ENCODE measurements at regions not wholly inside any gene's neighbourhood (a gene's known extent, or its start where the extent isn't known, plus 50 kb on each side); places are given as distances from the start of the nearest gene placed in this dataset.
"Not testable (repeated sequence)": the region's sequence is repeated elsewhere in the genome, so short reads cannot be mapped to it uniquely, and the experiment has no call there.

DNA sequence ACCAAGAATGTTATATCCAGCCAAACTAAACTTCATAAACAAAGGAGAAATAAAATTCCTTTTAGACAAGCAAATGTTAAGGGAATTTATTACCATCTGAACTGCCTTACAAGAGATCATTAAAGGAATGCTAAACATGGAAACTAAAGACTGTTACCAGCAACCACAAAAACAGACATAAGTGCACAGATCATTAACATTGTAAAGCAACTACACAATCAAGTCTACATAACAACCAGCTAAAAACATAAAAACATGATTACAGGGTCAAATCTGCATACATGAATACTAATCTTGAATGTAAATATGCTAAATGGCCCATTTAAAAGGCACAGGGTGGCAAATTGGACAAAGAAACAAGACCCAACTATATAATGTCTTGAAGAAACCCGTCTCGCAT lies 211.0 kb upstream of the PBX1 start:
- no peak for DNase-seq

DNA sequence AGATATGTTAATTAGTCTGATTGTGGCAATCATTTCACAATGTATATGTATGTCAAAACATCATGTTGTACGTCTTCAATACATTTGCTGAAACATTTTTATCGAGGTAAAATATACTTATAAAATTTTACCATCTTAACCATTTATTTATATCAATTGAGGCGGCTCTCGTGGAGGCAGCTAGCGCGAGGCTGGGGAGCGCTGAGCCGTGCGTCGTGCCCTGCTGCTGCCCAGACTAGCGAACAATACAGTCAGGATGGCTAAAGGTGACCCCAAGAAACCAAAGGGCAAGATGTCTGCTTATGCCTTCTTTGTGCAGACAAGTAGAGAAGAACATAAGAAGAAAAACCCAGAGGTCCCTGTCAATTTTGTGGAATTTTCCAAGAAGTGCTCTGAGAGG lies 202.5 kb upstream of the PBX1 start:
- no peak for DNase-seq

DNA sequence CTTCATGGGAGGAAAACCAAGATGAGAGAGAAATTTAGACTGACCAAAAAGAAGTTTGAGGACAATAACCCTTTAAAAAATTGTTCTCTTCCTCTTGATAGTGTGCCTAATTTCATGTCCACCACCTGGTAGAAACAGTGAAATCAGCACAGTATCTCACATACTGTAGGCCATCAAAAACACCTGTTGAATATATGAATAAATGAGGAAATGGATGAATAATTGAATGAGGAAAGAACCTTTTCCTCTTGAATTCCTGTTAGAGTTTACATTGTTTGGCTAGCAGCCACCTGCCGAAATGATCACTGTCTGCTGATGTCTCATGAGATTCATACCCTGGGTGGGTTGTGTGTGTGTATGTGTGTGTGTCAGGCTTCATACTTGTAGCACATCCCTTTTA lies 198.7 kb upstream of the PBX1 start:
- DNase-seq: no peak

DNA sequence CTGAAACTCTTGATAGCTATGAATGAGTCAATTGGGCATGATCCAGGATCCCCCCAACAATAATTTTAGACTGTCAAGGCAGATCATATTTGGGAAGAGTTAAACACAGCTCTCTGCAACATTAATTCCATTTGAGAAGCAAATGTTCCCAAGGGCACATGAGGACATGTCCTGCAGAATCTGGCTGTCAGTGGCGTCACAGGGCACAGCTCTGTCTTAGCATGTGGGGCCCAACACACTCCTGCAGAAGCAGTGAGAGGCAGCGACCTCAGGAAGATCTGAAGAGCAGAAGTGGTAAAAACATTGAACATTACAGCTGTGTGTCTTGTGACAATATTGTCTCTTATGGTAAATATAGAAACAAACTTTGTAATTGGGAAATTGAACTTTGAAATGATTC lies 197.1 kb upstream of the PBX1 start:
- DNase-seq: no peak

DNA sequence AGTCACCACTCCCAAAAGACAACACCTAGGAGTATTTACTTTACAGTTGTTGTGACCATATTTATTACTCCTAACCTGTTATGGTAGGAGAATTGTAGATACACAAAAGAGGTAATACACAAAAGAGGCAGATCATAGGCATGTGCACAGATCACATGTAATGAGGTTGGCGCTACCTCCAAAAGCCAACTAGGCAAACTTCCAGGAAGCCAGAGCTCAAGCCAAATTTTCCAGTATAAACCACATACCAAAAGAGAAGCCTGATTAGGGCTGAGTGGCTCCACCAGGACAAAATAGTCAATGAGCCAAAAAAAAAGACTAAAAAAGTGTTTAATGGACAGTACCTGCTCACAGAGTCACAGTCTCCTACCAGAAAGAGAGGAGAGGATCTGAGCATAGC lies 195.0 kb upstream of the PBX1 start:
- DNase-seq: no peak

DNA sequence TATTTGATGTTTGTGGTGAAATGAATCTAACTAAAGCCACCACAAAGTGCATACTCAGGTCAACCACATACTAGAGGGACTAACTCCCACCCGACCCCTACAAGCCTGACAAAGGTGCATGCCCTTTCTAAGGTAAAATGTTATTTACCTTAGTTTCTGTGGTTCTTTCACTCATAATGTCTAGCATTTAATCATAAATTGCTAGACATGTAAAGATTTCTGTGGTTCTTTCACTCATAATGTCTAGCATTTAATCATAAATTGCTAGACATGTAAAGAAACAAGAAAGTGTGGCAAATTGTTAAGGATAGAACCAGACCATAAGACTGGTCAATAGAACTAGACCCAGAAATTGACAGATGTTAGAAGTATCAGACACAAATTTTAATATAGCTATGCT lies 193.0 kb upstream of the PBX1 start:
- no peak for DNase-seq

DNA sequence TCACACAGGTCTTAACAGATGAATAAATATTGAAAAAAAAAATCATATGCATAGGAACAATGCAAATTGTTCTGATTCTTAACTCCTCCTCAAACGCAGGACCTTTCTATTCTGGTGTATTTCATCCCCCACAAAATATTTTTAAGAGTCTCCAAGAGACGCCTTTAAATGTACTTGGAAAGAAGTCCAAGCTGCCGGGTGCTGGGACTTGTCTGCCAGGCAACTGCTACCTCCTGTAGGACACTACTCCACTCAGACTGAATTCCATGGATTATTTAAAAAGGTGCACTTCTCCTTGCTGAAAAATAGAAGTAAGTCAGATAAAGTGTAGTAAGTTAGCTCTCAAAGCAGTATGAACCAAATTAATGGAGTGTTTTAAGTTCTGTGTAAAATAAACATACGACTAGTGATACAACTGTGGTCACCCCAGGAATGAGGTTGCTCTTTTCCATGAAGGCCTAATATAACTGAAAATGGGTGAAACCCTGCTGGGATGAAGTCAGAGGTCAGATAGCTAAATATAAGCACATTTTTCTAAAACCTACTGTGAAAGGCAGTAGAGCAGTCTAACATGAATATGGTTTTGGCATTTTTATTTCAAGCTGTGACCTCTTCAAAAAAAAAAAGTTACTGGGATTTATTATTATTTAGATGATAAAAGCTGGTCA lies 189.2 kb upstream of the PBX1 start:
- DNase-seq: no peak

DNA sequence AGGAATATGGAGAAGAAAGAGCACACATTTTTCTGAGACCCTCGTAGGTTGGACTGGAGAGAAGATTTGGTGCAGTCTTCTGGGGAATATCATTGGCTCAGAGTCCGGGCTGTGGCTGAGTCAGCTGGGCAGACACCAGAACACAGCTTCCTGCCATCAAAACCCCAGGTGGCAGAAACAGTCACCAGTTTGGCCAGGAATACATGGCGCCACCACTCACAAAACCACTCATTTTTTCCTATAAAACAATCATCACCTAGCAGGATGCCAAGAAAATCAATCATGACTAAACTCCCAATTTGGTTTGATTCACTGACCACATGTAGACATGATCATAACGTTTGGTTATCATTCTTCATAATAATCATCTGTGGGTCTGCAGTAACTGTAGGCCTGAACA lies 178.1 kb upstream of the PBX1 start:
- no peak for DNase-seq

DNA sequence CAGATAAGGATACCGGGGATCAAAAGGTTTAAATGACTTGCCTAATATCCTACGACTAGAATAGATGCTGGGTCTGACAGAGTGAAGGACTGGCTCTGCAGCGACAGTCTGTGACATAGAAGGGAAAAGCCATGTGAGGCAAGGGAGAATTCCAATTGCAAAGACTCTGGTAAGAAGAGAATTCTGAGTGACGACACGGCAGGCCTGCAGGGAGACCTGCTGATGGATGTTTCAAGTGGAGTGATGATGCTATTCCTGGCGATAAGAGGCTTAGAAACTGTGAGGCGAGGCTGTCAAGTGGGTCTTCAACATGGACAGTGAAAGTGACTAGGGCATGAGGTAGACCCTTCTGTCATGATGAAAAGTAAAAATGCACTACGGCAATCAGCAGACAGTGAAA lies 176.6 kb upstream of the PBX1 start:
- no peak for DNase-seq

DNA sequence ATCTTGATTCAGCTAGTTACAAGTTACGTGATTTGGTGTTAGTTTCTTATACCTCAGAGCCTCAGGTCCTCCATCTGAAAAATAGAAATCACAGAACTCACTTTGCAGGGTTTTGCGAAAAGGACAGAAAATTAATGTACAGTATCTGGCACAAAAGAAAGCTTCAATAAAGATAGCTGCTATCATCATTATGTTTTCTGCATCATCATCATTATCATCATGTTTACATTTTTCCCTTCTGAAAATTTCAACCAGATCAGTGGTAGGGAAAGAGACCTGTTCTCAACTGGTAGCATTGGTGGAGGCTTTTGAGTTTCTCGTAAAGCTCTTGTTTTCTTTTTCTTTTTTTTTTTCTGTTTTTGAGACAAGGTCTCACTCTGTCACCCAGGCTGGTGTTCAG lies 174.7 kb upstream of the PBX1 start:
- no peak for DNase-seq

DNA sequence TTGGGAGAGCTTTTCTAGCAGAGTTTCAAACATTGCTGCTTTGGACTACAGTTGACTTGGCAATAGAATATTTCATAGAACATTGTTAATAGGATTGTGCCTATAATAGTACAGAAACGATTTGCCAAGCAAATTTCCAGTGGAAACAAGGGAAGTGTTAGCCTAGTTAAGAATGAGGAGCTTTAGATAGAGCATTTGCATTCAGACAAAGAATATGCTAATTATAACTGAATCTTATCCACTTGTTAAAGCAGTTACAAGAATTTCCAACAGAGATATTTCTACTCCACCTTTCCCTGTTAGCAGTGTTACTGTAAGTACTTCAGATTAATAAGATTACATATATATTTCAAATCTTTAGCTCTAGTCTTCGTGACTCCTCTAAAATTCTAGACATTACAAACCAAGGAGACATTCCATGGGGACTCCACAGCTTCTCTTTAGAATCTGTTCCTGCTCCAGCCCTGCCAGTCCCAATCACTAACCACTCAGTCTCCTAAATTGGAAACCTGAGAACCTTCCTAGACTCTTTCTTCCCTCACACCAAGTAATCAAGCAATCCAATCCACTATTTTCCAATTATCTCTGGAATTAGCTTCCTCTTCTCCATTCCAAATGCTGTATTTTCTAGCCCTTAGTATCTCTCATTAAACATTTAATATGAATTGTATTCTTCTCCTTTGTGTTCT lies 141.8 kb upstream of the PBX1 start:
- DNase-seq: no peak

DNA sequence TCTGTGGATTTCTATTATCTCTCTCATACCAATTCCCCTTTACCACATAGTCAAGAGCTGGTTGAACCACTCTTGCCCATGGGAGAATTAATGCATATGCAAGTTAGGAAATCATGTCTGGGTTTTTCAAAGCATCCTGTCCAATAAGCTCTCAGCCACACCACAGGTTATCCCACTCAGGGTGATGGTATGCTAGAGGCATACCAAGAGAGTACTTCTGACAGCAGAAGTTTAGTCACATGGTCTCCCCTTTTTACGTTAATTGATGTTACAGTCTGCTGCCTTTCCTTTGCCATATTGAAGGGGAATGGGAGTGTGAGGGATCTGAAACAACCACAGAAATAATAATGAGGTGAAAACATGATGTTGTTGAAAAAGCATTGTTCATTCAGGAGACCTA lies 135.8 kb upstream of the PBX1 start:
- DNase-seq: no peak

DNA sequence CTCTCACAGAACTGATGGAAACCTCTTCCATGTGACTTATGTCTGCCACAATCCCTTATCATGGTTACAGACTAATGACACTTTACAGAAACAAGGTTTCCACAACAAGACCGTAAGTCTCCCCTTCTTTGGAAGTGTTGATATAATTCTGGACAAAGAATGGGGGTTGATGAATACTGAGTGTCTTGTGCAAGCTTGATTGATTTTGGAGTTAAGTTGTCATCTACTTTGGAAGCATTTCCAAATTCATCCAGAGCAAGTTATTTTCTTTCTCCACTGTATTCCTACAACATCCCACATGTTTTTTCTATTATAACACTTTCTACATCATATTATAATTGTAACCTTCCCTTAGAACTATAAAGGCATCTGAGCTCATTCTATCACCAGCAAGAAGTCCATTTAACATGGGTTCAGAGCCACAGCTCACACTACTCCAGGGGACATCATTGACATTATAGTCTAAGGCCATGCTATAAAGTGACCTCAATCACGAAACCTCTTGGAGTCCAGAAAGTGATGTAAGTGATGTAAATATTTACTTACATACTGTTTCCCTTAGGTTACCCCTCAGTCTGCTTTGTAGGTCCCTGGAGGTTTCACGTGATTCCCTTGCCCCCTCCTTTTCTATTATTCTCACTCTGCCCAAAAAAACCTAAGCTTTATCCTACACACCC lies 125.7 kb upstream of the PBX1 start:
- no peak for DNase-seq

DNA sequence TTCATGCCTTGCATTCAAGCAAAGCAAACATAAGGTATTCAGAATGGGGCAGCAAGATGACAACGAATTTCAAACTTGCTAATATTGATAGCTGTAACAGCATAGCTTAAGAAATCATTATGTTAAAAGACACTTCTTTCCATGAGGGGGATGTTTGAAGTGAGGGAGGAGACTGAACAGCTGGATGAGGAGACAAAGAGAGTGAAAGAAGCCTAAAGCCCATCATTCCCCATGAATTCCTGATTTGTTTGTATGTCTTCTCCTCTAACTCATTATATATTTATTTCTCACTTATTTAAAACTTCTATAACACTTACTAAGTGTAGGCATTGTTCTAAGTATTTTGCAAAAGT lies 125.2 kb upstream of the PBX1 start:
- no peak for DNase-seq

DNA sequence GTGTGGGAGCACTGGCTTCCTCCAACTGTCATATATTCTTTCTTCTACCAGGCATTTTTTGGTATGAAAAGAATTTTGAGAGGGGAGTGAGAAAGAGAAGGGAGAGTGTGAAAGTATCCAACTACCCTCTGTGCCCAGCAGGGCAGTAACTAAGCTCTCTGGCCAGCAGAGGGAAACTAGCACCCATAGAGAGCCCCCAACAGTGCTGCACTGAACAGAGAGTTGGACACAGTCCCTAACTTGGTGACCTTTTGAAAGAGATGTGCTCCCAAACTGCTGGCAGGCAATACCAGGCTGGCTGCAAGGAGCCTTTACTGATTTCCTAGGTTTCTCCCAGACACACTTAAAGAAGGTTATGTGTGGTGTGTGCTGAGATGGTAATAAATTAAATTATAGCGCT lies 118.8 kb upstream of the PBX1 start:
- DNase-seq: no peak

DNA sequence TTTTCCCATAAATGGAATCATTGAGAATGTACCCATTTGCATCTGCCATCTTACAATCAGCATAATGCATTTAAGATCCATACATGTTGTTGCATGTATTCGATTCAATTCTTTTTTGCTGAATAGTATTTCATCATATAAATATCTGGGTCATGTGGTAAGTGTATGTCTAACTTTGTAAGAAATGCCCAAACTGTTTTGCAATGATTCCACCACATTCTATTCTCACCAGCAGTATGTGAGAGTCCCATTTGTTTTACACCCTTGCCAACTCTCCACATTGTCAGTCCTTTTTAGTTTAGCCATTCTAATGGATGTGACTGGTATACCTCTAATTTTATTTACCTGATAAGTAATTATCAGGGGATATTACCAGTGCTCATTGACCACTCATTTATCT lies 115.8 kb upstream of the PBX1 start:
- DNase-seq: no peak

DNA sequence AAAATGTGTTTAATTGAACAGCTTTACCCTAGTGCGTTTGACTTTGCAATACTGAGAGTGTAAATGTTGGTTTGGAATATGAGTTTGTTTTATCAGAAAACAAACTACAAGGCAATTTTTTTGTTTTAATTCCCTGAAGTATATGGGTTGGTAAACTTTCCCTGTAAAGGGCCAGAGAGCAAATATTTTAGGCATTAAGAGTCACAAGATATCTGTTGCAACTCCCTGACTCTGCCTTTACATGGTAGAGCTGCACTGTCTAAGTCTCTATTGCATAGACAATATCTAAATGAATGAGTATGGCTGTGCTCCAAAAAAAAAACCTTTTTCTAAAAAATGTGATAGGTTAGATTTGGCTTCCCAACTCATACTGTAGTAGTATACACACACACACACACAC lies 115.1 kb upstream of the PBX1 start:
- no peak for DNase-seq

DNA sequence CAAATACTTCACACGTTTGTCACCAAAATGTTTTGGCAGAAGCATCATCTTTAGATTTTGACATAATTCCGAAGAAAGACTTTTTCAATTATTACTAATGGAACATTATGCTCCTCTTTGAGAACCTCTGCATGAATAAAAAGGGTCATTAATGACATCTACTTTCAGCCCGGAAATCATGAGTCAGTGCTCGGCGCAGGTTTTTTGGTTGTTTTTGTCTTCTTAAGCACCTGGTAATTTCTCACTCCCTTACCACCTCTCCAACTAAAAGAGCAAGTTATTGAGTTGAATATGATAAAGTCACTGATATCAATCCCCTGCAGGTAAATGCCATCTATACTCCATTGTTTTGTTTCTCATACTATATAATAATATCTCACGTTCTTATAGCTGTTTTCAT lies 113.0 kb upstream of the PBX1 start:
- DNase-seq: no peak

DNA sequence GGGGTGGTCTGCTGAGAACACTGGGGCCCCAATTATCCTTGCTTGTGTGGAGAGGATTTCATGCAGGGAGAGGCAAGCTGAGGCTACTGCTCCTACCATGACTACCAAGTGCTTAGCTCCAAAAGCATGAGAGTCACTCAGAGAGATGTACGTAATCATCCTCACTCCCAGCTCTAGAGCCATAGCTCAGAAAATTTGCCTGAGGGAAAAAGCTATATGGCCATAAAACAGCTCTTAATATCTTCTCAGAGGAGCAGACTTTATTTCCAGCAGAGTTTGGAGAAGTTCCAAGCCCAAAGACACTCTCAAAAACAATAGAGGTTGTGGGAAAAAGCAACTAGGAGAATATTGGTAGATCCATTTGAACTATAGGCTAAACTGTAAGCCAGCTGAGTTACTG lies 106.4 kb upstream of the PBX1 start:
- no peak for DNase-seq

DNA sequence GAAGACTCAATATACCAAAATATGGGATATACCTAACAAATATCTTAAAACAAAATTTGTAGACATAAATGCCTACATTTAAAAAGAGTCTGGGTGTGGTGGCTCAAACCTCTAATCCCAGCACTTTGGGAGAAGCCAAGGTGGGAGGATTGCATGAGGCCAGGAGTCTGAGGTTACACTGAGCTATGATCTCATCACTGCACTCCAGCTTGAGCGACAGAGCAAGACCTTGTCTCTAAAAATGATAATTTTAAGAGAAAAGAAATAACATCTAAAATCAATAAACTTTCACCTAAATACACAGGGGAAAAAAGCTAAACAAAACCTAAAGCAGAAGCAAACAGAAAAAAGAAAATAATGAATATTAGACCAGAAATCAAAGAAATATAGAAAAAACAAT lies 102.7 kb upstream of the PBX1 start:
- DNase-seq: no peak

DNA sequence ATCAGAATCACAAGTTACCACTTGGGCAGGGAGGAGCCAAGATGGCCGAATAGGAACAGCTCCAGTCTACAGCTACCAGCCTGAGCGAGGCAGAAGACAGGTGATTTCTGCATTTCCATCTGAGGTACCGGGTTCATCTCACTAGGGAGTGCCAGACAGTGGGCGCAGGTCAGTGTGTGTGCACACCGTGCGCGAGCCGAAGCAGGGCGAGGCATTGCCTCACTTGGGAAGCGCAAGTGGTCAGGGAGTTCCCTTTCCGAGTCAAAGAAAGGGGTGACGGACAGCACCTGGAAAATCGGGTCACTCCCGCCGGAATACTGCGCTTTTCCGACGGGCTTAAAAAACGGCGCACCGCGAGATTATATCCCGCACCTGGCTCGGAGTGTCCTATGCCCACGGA lies 99.8 kb upstream of the PBX1 start:
- DNase-seq: not testable (repeated sequence)

DNA sequence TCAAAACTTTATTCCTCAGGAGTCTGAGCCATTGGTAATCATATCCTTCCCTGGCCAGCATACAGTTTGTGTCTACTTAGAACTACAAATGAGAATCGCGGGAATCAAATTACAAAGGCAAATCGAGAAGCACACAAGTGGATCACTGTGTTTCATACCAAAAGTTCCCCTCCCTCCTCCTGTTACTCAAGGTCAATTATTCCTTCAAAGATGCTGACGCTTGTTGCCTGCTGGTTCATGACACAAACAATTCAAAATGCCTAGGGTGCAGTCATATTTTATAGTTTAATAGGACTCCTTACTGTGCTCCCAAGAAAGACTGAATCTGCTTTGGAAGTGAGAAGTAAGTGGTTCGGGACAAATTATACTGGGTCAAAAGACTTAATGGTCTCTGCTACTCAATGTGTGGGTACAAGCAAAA lies 93.0 kb upstream of the PBX1 start:
- no peak for DNase-seq

DNA sequence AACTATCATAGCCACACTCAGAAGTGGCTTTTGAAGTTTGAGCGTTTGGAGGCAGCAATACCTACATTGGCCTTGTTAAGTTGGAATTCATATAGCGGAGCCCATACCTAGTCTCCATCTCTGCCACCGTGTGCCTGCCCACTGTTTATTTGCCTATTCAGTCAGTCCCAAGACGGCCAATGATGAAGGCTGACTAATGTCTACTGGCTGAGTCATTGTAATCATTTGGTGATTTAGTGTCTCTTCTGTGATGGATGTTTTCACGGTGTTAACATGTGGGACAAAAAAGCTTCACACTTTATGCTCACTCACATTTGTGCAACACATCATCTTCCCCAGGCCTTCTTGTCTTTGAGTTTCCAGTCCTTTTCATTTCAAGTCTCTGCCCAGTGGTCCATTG lies 92.6 kb upstream of the PBX1 start:
- no peak for DNase-seq

DNA sequence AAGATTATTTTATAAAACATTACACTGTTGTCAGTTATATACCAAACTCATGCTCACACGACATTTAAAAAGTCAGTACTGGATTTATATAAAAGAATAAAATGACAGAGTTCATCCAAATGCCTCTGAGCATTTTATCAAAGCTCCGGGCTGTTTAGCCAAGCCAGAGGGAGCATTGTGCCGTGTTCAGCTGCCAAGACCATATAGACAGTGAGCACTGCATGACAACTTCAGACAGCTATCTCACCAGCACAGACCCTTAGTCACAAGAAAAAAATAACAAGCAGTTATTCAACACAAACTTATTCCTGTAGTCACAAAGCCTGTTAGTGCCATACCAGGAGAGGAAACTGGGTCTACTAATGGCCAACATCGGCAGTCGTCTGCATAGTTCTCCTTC lies 88.0 kb upstream of the PBX1 start:
- DNase-seq: no peak

DNA sequence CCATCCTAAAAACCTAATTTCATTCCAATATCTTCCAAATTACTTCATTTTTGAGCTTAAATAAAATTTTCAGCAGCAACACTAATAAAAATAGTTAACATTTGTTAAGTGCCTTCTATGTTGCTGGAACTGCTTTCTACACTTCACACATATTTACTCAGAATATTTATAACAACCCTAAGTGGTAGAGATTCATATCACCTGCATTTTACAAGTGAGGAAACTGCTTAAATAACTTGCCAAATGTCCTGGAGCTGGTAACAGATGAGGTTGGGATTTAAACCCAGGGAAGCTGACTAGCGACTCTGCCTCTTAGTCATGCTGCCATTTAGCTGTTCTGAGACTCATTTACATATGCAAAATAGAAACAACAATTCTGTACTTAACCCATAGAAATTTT lies 86.1 kb upstream of the PBX1 start:
- DNase-seq: no peak
